GM23338 (cell line): ENCODE measurements at regions not wholly inside any gene's neighbourhood (a gene's known extent, or its start where the extent isn't known, plus 50 kb on each side); places are given as distances from the start of the nearest gene placed in this dataset.

Experiments
- ATAC-seq: fragments of 200-7000 bp; cut with Tn5 transposase; 3 replicates; pipeline ENCODE4 v1.9.1; 2020
- DNase-seq: peaks from one replicate; pipeline ENCODE4 v3.0.0-alpha.2; 2015; ENCODE audit warnings: low spot score
- H2AFZ ChIP-seq: fragments of 200-600 bp; sonication (generic); 2 replicates; pipeline ENCODE4 v1.8.0; 2016; ENCODE audit warnings: antibody characterized with exemption, mild to moderate bottlenecking, moderate library complexity
- H3F3A ChIP-seq: fragments of 200-600 bp; sonication (generic); replicated peaks from 2 replicates; pipeline ENCODE4 v1.8.0; 2017; ENCODE audit warnings: antibody characterized with exemption, mixed run types, low read depth
- H3K27ac ChIP-seq: fragments of 200-600 bp; sonication (generic); 2 replicates; pipeline ENCODE4 v1.6.1; 2016; ENCODE audit warnings: low read depth
- H3K27me3 ChIP-seq: fragments of 200-600 bp; sonication (generic); 2 replicates; pipeline ENCODE4 v1.8.0; 2016; ENCODE audit warnings: mild to moderate bottlenecking, mixed run types, moderate library complexity; ENCODE audit not compliant: insufficient read depth
- H3K36me3 ChIP-seq: fragments of 200-600 bp; sonication (generic); 2 replicates; pipeline ENCODE4 v1.8.0; 2016; ENCODE audit warnings: mild to moderate bottlenecking; ENCODE audit not compliant: insufficient read depth
- H3K4me1 ChIP-seq: fragments of 200-600 bp; sonication (generic); 2 replicates; pipeline ENCODE4 v1.8.0; 2016; ENCODE audit warnings: mild to moderate bottlenecking, moderate library complexity; ENCODE audit not compliant: insufficient read depth
- H3K4me2 ChIP-seq: fragments of 200-600 bp; sonication (generic); 2 replicates; pipeline ENCODE4 v1.7.1; 2017; ENCODE audit warnings: mixed run types
- H3K4me3 ChIP-seq: fragments of 200-600 bp; sonication (generic); 2 replicates; pipeline ENCODE4 v1.6.1; 2016; ENCODE audit warnings: mixed run types
- H3K79me2 ChIP-seq: fragments of 200-600 bp; sonication (generic); replicated peaks from 2 replicates; pipeline ENCODE4 v1.8.0; 2017; ENCODE audit warnings: mild to moderate bottlenecking; ENCODE audit not compliant: insufficient read depth
- H3K9me2 ChIP-seq: fragments of 200-600 bp; sonication (generic); 2 replicates; pipeline ENCODE4 v1.8.0; 2017; ENCODE audit not compliant: insufficient read depth
- H4K20me1 ChIP-seq: fragments of 200-600 bp; sonication (generic); replicated peaks from 2 replicates; pipeline ENCODE4 v1.8.0; 2017; ENCODE audit warnings: mild to moderate bottlenecking; ENCODE audit not compliant: insufficient read depth
- H3K27ac Mint-ChIP-seq: 2 replicates; pipeline ENCODE4 v1.8.0; 2020; ENCODE audit warnings: inconsistent platforms, mild to moderate bottlenecking, moderate library complexity, mixed read lengths
- H3K27me3 Mint-ChIP-seq: 3 replicates; pipeline ENCODE4 v1.8.0; 2022; ENCODE audit warnings: low read depth, mild to moderate bottlenecking, moderate library complexity, mixed read lengths, inconsistent platforms; ENCODE audit not compliant: insufficient read depth, poor library complexity
- H3K36me3 Mint-ChIP-seq: 3 replicates; pipeline ENCODE4 v1.8.0; 2021; ENCODE audit warnings: low read depth, mild to moderate bottlenecking, inconsistent platforms, moderate library complexity, mixed read lengths
- H3K4me1 Mint-ChIP-seq: 3 replicates; pipeline ENCODE4 v1.8.0; 2020; ENCODE audit warnings: mild to moderate bottlenecking, inconsistent platforms, mixed read lengths
- H3K4me3 Mint-ChIP-seq: 3 replicates; pipeline ENCODE4 v1.8.0; 2021; ENCODE audit warnings: moderate library complexity, mild to moderate bottlenecking, inconsistent platforms, mixed read lengths
- H3K9me3 Mint-ChIP-seq: 3 replicates; pipeline ENCODE4 v1.8.0; 2020; ENCODE audit warnings: moderate library complexity, mild to moderate bottlenecking, inconsistent platforms, mixed read lengths
- CREB1 ChIP-seq: fragments of 250-450 bp; sonication (Bioruptor Pico); IDR thresholded peaks from 2 replicates; pipeline ENCODE4 v1.5.0; 2020; ENCODE audit warnings: low read depth, mild to moderate bottlenecking, moderate library complexity
- JUNB ChIP-seq: IDR thresholded peaks from one replicate; pipeline ENCODE4 v1.6.1; 2016; ENCODE audit warnings: antibody characterized with exemption; ENCODE audit not compliant: unreplicated experiment
- NANOG ChIP-seq: IDR thresholded peaks from 2 replicates; pipeline ENCODE4 v1.6.1; 2016; ENCODE audit warnings: antibody characterized with exemption, borderline replicate concordance
- POLR2AphosphoS5 ChIP-seq: IDR thresholded peaks from 2 replicates; pipeline ENCODE4 v1.6.1; 2016; ENCODE audit warnings: antibody characterized with exemption, low read depth
- ZNF331 ChIP-seq: fragments of 250-450 bp; sonication (Bioruptor Pico); IDR thresholded peaks from 2 replicates; pipeline ENCODE4 v1.5.0; 2020; ENCODE audit warnings: low read depth, mild to moderate bottlenecking, moderate library complexity
- TF ChIP-seq, protein P1 (sequence below): IDR thresholded peaks from one replicate; pipeline ENCODE4 v1.6.1; 2018; ENCODE audit warnings: antibody characterized with exemption; ENCODE audit not compliant: unreplicated experiment
- TF ChIP-seq, protein P2 (sequence below), 2 experiments: fragments of 200-600 bp in 1 of 2; sonication (generic) in 1 of 2; conservative IDR thresholded peaks; 2 replicates each; pipeline versions ENCODE4 v1.5.1 to v1.6.1; 2016 to 2017; ENCODE audit warnings: antibody characterized with exemption in 2 of 2, low read depth in 2 of 2, mild to moderate bottlenecking in 2 of 2, moderate library complexity in 1 of 2
- TF ChIP-seq, protein P3 (sequence below): fragments of 250-450 bp; sonication (Bioruptor Pico); IDR thresholded peaks from 2 replicates; pipeline ENCODE4 v1.5.0; 2020; ENCODE audit warnings: mild to moderate bottlenecking, moderate library complexity

DNA sequence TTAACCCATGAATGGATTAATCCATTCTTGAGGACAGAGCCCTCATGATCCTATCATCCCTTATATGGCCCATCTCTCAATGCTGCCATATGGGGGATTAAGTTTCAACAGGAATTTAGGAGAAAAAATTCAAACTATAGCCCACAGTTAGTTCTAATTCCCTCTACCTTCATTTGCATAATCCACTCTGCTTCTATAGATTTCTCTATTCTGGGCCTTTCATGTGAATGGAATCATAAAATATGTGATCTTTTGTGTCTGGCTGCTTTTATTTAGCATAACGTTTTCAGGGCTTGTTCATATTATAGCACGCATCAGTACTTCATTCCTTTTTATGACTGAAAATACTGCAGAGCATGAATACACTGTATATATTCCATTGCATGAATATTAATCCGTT lies 55.4 kb downstream of the CTSL start:
- no peaks in the 10 kb centered on the region for H3K79me2 ChIP-seq
- H4K20me1 ChIP-seq = no peaks in the 10 kb centered on the region
- Mint-ChIP-seq H3K4me1 (no peaks in the 10 kb centered on the region), H3K36me3 (peaks cover 8% of the 10 kb centered on the region), H3K27me3 (peaks cover 2% of the 10 kb centered on the region), H3K4me3 (no peak overlapping the region), H3K9me3 (peaks cover 16% of the 10 kb centered on the region), H3K27ac (no peak overlapping the region)
- no peaks in the 10 kb centered on the region for H3F3A ChIP-seq
- H3K4me3 ChIP-seq = no peak overlapping the region
- DNase-seq (no peak), ATAC-seq (no peak)
- no peak overlapping the region for H3K27ac ChIP-seq
- H3K9me2 ChIP-seq = peaks cover 15% of the 10 kb centered on the region
- TF ChIP-seq, protein P1, sequence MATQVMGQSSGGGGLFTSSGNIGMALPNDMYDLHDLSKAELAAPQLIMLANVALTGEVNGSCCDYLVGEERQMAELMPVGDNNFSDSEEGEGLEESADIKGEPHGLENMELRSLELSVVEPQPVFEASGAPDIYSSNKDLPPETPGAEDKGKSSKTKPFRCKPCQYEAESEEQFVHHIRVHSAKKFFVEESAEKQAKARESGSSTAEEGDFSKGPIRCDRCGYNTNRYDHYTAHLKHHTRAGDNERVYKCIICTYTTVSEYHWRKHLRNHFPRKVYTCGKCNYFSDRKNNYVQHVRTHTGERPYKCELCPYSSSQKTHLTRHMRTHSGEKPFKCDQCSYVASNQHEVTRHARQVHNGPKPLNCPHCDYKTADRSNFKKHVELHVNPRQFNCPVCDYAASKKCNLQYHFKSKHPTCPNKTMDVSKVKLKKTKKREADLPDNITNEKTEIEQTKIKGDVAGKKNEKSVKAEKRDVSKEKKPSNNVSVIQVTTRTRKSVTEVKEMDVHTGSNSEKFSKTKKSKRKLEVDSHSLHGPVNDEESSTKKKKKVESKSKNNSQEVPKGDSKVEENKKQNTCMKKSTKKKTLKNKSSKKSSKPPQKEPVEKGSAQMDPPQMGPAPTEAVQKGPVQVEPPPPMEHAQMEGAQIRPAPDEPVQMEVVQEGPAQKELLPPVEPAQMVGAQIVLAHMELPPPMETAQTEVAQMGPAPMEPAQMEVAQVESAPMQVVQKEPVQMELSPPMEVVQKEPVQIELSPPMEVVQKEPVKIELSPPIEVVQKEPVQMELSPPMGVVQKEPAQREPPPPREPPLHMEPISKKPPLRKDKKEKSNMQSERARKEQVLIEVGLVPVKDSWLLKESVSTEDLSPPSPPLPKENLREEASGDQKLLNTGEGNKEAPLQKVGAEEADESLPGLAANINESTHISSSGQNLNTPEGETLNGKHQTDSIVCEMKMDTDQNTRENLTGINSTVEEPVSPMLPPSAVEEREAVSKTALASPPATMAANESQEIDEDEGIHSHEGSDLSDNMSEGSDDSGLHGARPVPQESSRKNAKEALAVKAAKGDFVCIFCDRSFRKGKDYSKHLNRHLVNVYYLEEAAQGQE = no peak
- TF ChIP-seq, protein P2, sequence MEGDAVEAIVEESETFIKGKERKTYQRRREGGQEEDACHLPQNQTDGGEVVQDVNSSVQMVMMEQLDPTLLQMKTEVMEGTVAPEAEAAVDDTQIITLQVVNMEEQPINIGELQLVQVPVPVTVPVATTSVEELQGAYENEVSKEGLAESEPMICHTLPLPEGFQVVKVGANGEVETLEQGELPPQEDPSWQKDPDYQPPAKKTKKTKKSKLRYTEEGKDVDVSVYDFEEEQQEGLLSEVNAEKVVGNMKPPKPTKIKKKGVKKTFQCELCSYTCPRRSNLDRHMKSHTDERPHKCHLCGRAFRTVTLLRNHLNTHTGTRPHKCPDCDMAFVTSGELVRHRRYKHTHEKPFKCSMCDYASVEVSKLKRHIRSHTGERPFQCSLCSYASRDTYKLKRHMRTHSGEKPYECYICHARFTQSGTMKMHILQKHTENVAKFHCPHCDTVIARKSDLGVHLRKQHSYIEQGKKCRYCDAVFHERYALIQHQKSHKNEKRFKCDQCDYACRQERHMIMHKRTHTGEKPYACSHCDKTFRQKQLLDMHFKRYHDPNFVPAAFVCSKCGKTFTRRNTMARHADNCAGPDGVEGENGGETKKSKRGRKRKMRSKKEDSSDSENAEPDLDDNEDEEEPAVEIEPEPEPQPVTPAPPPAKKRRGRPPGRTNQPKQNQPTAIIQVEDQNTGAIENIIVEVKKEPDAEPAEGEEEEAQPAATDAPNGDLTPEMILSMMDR (conservative IDR thresholded peaks at IDR 0.05; ENCODE audit: low read depth in 2 of 2) = no peak
- TF ChIP-seq ZNF331 (CRISPR knock-in tag) (no peak), NANOG (no peak), JUNB (no peak), CREB1 (CRISPR knock-in tag) (no peak), POLR2AphosphoS5 (no peak)
- TF ChIP-seq, protein P3, sequence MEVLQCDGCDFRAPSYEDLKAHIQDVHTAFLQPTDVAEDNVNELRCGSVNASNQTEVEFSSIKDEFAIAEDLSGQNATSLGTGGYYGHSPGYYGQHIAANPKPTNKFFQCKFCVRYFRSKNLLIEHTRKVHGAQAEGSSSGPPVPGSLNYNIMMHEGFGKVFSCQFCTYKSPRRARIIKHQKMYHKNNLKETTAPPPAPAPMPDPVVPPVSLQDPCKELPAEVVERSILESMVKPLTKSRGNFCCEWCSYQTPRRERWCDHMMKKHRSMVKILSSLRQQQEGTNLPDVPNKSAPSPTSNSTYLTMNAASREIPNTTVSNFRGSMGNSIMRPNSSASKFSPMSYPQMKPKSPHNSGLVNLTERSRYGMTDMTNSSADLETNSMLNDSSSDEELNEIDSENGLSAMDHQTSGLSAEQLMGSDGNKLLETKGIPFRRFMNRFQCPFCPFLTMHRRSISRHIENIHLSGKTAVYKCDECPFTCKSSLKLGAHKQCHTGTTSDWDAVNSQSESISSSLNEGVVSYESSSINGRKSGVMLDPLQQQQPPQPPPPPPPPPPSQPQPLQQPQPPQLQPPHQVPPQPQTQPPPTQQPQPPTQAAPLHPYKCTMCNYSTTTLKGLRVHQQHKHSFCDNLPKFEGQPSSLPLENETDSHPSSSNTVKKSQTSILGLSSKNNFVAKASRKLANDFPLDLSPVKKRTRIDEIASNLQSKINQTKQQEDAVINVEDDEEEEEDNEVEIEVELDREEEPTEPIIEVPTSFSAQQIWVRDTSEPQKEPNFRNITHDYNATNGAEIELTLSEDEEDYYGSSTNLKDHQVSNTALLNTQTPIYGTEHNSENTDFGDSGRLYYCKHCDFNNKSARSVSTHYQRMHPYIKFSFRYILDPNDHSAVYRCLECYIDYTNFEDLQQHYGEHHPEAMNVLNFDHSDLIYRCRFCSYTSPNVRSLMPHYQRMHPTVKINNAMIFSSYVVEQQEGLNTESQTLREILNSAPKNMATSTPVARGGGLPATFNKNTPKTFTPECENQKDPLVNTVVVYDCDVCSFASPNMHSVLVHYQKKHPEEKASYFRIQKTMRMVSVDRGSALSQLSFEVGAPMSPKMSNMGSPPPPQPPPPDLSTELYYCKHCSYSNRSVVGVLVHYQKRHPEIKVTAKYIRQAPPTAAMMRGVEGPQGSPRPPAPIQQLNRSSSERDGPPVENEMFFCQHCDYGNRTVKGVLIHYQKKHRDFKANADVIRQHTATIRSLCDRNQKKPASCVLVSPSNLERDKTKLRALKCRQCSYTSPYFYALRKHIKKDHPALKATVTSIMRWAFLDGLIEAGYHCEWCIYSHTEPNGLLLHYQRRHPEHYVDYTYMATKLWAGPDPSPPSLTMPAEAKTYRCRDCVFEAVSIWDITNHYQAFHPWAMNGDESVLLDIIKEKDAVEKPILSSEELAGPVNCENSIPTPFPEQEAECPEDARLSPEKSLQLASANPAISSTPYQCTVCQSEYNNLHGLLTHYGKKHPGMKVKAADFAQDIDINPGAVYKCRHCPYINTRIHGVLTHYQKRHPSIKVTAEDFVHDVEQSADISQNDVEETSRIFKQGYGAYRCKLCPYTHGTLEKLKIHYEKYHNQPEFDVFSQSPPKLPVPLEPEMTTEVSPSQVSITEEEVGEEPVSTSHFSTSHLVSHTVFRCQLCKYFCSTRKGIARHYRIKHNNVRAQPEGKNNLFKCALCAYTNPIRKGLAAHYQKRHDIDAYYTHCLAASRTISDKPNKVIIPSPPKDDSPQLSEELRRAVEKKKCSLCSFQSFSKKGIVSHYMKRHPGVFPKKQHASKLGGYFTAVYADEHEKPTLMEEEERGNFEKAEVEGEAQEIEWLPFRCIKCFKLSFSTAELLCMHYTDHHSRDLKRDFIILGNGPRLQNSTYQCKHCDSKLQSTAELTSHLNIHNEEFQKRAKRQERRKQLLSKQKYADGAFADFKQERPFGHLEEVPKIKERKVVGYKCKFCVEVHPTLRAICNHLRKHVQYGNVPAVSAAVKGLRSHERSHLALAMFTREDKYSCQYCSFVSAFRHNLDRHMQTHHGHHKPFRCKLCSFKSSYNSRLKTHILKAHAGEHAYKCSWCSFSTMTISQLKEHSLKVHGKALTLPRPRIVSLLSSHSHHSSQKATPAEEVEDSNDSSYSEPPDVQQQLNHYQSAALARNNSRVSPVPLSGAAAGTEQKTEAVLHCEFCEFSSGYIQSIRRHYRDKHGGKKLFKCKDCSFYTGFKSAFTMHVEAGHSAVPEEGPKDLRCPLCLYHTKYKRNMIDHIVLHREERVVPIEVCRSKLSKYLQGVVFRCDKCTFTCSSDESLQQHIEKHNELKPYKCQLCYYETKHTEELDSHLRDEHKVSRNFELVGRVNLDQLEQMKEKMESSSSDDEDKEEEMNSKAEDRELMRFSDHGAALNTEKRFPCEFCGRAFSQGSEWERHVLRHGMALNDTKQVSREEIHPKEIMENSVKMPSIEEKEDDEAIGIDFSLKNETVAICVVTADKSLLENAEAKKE (CRISPR knock-in tag) = no peak
- no peak overlapping the region for H2AFZ ChIP-seq
- H3K4me2 ChIP-seq = no peak overlapping the region
- no peaks in the 10 kb centered on the region for H3K4me1 ChIP-seq
- H3K36me3 ChIP-seq = peaks cover 5% of the 10 kb centered on the region; the same call in 1 of the 2 replicates
- H3K27me3 ChIP-seq = no peaks in the 10 kb centered on the region
